Daoy (cell line): ENCODE measurements at regions not wholly inside any gene's neighbourhood (a gene's known extent, or its start where the extent isn't known, plus 50 kb on each side); places are given as distances from the start of the nearest gene placed in this dataset.
A peak's percentile ranks its signal among the peaks of the same experiment; 100 is the strongest.
"Not testable (repeated sequence)": the region's sequence is repeated elsewhere in the genome, so short reads cannot be mapped to it uniquely, and the experiment has no call there.

ENCODE experiments used
- DNase-seq: peaks from one replicate; pipeline ENCODE4 v3.0.0-alpha.2; 2015; ENCODE audit warnings: low read depth

GRCh38 chr16:65808790-65809189 is 557.7 kb upstream of the CDH5 start:
- DNase-seq, result no peak

- DNase-seq, result no peak
Observed at GRCh38 chr16:65807858-65808257, 558.6 kb upstream of the CDH5 start.

GRCh38 chr16:65805704-65806103 is 560.8 kb upstream of the CDH5 start:
- not testable (repeated sequence) for DNase-seq

GRCh38 chr16:65796481-65796880 is 570.0 kb upstream of the CDH5 start:
- DNase-seq, result no peak

GRCh38 chr16:65794973-65795372 is 571.5 kb upstream of the CDH5 start:
- DNase-seq, result no peak

- DNase-seq, result no peak
Observed at GRCh38 chr16:65793781-65794180, 572.7 kb upstream of the CDH5 start.

GRCh38 chr16:65790768-65791167 is 575.7 kb upstream of the CDH5 start:
- no peak for DNase-seq

- no peak for DNase-seq
Observed at GRCh38 chr16:65789161-65789945, 577.1 kb upstream of the CDH5 start.

- no peak for DNase-seq
Observed at GRCh38 chr16:65788434-65789140, 577.9 kb upstream of the CDH5 start.

GRCh38 chr16:65787921-65788320 is 578.6 kb upstream of the CDH5 start:
- DNase-seq, result no peak

- no peak for DNase-seq
Observed at GRCh38 chr16:65786916-65787315, 579.6 kb upstream of the CDH5 start.

- no peak for DNase-seq
Observed at GRCh38 chr16:65783709-65784474, 582.6 kb upstream of the CDH5 start.

- DNase-seq, result peak; percentile 78
Observed at GRCh38 chr16:65782611-65783600, 583.6 kb upstream of the CDH5 start.

GRCh38 chr16:65781855-65782254 is 584.6 kb upstream of the CDH5 start:
- DNase-seq, result no peak

GRCh38 chr16:65781363-65781762 is 585.1 kb upstream of the CDH5 start:
- peak; percentile 19 for DNase-seq

GRCh38 chr16:65779201-65779600 is 587.3 kb upstream of the CDH5 start:
- no peak for DNase-seq

- DNase-seq, result no peak
Observed at GRCh38 chr16:65776639-65777183, 589.8 kb upstream of the CDH5 start.

- no peak for DNase-seq
Observed at GRCh38 chr16:65775829-65776228, 590.7 kb upstream of the CDH5 start.

- no peak for DNase-seq
Observed at GRCh38 chr16:65774350-65774749, 592.1 kb upstream of the CDH5 start.

GRCh38 chr16:65773301-65773874 is 593.1 kb upstream of the CDH5 start:
- no peak for DNase-seq
